ENCODE measurements at regions not wholly inside any gene's neighbourhood (a gene's known extent, or its start where the extent isn't known, plus 50 kb on each side); places are given as distances from the start of the nearest gene placed in this dataset.

DNA sequence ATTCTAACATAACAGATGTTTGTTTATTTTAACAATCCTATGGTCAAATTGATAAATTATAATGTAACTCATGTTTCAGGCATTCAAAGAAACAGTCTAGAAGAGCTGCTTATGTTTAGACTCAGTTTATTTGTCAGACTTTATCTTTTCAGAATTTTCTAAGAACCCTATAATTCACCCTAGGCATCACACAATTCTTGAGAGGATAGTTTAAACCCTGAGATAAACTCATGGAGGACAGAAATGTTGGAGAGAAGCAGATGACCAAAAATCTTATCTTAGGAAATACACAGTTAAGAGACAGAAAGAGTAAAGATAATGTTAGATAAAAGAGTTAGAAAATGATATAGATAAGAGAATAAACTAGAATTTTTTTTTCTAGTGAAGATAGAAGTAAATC is 1185.7 kb upstream of the SLC10A2 start:
- Mint-ChIP-seq H3K27me3 (ENCODE audit: unreplicated experiment) (no peaks in the 10 kb centered on the region), H3K9me3 (ENCODE audit: unreplicated experiment) (no peaks in the 10 kb centered on the region), H3K4me1 (ENCODE audit: low read depth, unreplicated experiment) (no peaks in the 10 kb centered on the region), H3K4me3 (ENCODE audit: unreplicated experiment) (no peak overlapping the region), H3K27ac (ENCODE audit: unreplicated experiment) (no peak overlapping the region), H3K36me3 (ENCODE audit: unreplicated experiment) (no peaks in the 10 kb centered on the region)
- TF ChIP-seq, protein P1, sequence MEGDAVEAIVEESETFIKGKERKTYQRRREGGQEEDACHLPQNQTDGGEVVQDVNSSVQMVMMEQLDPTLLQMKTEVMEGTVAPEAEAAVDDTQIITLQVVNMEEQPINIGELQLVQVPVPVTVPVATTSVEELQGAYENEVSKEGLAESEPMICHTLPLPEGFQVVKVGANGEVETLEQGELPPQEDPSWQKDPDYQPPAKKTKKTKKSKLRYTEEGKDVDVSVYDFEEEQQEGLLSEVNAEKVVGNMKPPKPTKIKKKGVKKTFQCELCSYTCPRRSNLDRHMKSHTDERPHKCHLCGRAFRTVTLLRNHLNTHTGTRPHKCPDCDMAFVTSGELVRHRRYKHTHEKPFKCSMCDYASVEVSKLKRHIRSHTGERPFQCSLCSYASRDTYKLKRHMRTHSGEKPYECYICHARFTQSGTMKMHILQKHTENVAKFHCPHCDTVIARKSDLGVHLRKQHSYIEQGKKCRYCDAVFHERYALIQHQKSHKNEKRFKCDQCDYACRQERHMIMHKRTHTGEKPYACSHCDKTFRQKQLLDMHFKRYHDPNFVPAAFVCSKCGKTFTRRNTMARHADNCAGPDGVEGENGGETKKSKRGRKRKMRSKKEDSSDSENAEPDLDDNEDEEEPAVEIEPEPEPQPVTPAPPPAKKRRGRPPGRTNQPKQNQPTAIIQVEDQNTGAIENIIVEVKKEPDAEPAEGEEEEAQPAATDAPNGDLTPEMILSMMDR (IDR thresholded peaks at IDR 0.05; ENCODE audit: partially characterized antibody, unreplicated experiment) = no peak
- DNase-seq = no peak

GRCh38 chr13:104246955-104247354 is 1180.7 kb upstream of the SLC10A2 start:
- Mint-ChIP-seq H3K4me3 (ENCODE audit: unreplicated experiment) (no peak overlapping the region), H3K9me3 (ENCODE audit: unreplicated experiment) (no peaks in the 10 kb centered on the region), H3K36me3 (ENCODE audit: unreplicated experiment) (no peaks in the 10 kb centered on the region), H3K27ac (ENCODE audit: unreplicated experiment) (no peak overlapping the region), H3K27me3 (ENCODE audit: unreplicated experiment) (no peaks in the 10 kb centered on the region), H3K4me1 (ENCODE audit: low read depth, unreplicated experiment) (no peaks in the 10 kb centered on the region)
- DNase-seq = no peak
- TF ChIP-seq, protein P1 (IDR thresholded peaks at IDR 0.05; ENCODE audit: partially characterized antibody, unreplicated experiment) = no peak

DNA sequence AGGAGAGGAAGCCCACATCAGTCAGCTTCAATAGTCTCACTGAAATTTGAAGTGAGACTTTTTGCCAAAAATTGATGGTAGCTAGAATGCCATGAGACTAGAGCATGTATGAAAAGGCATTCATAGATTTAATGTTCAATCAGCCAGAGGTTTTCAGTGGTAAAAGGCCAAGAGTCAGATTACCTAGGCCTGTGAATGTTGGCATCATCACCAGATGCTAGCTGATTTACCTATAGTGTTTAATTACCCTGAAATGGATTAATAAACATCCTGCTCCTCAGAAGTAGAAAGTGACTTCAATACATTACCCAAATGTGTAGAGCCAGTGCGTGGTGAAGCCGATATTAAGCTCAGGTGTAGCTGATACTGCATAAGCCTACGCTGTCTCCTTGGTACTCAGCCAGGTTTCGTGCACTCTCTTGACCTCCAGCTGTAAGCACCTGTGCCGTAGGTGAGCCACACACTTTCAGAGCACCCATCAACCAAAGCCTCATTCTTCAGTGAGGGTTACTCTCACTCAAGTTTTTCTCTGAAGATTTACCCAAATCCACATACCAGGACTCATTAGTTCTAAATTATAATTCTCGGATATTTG is 1140.3 kb upstream of the SLC10A2 start:
- no peaks in the 10 kb centered on the region for H3K4me1 Mint-ChIP-seq (ENCODE audit: low read depth, unreplicated experiment)
- H3K27me3 Mint-ChIP-seq (ENCODE audit: unreplicated experiment) = no peaks in the 10 kb centered on the region
- no peak overlapping the region for H3K27ac Mint-ChIP-seq (ENCODE audit: unreplicated experiment)
- DNase-seq = no peak
- no peak overlapping the region for H3K4me3 Mint-ChIP-seq (ENCODE audit: unreplicated experiment)
- no peaks in the 10 kb centered on the region for H3K9me3 Mint-ChIP-seq (ENCODE audit: unreplicated experiment)
- H3K36me3 Mint-ChIP-seq (ENCODE audit: unreplicated experiment) = no peaks in the 10 kb centered on the region
- TF ChIP-seq, protein P1 (IDR thresholded peaks at IDR 0.05; ENCODE audit: partially characterized antibody, unreplicated experiment) = no peak

- H3K4me1 Mint-ChIP-seq (ENCODE audit: low read depth, unreplicated experiment) = no peaks in the 10 kb centered on the region
- no peak overlapping the region for H3K4me3 Mint-ChIP-seq (ENCODE audit: unreplicated experiment)
- DNase-seq = no peak
- H3K27ac Mint-ChIP-seq (ENCODE audit: unreplicated experiment) = no peak overlapping the region
- TF ChIP-seq, protein P1 (IDR thresholded peaks at IDR 0.05; ENCODE audit: partially characterized antibody, unreplicated experiment) = no peak
- H3K27me3 Mint-ChIP-seq (ENCODE audit: unreplicated experiment) = no peaks in the 10 kb centered on the region
- no peaks in the 10 kb centered on the region for H3K9me3 Mint-ChIP-seq (ENCODE audit: unreplicated experiment)
- H3K36me3 Mint-ChIP-seq (ENCODE audit: unreplicated experiment) = no peaks in the 10 kb centered on the region
These were observed 1138.0 kb upstream of the SLC10A2 start for GRCh38 chr13:104204177-104204576.

GRCh38 chr13:104198801-104199200 is 1132.6 kb upstream of the SLC10A2 start:
- H3K4me1 Mint-ChIP-seq (ENCODE audit: low read depth, unreplicated experiment) = no peaks in the 10 kb centered on the region
- no peaks in the 10 kb centered on the region for H3K27me3 Mint-ChIP-seq (ENCODE audit: unreplicated experiment)
- TF ChIP-seq, protein P1 (IDR thresholded peaks at IDR 0.05; ENCODE audit: partially characterized antibody, unreplicated experiment) = no peak
- no peaks in the 10 kb centered on the region for H3K9me3 Mint-ChIP-seq (ENCODE audit: unreplicated experiment)
- H3K27ac Mint-ChIP-seq (ENCODE audit: unreplicated experiment) = no peak overlapping the region
- no peaks in the 10 kb centered on the region for H3K36me3 Mint-ChIP-seq (ENCODE audit: unreplicated experiment)
- no peak overlapping the region for H3K4me3 Mint-ChIP-seq (ENCODE audit: unreplicated experiment)
- DNase-seq = no peak
